Type B pancreatic cell (in vitro differentiated cells): ENCODE measurements at regions not wholly inside any gene's neighbourhood (a gene's known extent, or its start where the extent isn't known, plus 50 kb on each side); places are given as distances from the start of the nearest gene placed in this dataset.

Experiments
- DNase-seq: peaks from one replicate; pipeline ENCODE4 v3.0.0; 2021; ENCODE audit warnings: mixed read lengths; ENCODE audit not compliant: unreplicated experiment; ENCODE audit errors: extremely low spot score
- H3K27ac Mint-ChIP-seq: 2 replicates; pipeline ENCODE4 v1.8.0; 2021; ENCODE audit warnings: mild to moderate bottlenecking, mixed read lengths
- H3K27me3 Mint-ChIP-seq: 2 replicates; pipeline ENCODE4 v1.8.0; 2021; ENCODE audit warnings: mixed read lengths
- H3K36me3 Mint-ChIP-seq: 2 replicates; pipeline ENCODE4 v1.8.0; 2021; ENCODE audit warnings: mixed read lengths
- H3K4me1 Mint-ChIP-seq: one replicate; pipeline ENCODE4 v1.8.0; 2021; ENCODE audit warnings: mixed read lengths; ENCODE audit not compliant: unreplicated experiment
- H3K4me3 Mint-ChIP-seq: 2 replicates; pipeline ENCODE4 v1.8.0; 2021; ENCODE audit warnings: mild to moderate bottlenecking, mixed read lengths
- H3K9me3 Mint-ChIP-seq: 2 replicates; pipeline ENCODE4 v1.8.0; 2021; ENCODE audit warnings: mixed read lengths
- CTCF ChIP-seq: fragments of 200-600 bp; sonication (generic); conservative IDR thresholded peaks from 2 replicates; pipeline ENCODE4 v1.5.0; 2021; ENCODE audit warnings: antibody characterized with exemption, mild to moderate bottlenecking

DNA sequence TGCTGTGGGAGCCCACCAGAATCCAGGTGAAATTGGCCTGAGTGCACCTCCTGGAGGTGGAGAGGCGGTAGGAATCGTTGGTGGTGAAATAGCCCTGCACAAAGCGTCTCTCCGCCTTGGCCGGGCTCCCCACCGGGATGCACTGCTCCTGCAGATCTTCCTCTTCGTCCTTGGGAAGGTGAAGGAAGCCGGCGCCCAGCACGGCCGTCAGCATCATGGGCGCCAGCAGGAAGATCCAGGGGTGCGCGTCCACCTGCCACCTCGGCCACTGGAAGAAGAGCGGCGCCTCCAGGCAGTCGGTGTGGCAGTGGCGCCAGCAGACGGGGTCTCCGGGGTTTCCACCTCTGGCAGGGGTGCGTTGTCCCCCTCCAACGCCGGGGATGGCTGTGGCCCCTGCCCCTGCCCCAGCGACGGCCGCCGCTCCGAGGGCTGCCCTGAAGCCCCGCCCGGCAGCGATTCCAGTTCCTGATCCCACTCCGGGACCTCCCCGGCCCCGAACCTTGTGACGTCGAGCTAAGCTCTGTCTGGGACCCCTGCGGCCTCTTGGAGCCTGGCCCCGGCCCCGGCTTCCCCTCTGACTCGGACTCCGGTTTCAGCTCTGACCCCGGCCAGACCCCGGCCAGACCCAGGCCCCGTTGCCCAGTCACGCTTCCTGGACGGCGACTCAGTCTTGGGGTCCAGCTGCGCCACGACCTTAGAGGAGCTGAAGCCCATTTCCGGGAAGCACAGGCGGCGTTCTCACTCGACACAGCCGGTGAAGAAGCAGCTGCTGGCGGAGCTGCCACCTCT is 91.9 kb downstream of the CD164 start:
- no peak for DNase-seq
- no peak for TF ChIP-seq CTCF
- no peaks in the 10 kb centered on the region for H3K27me3 Mint-ChIP-seq
- no peaks in the 10 kb centered on the region for H3K36me3 Mint-ChIP-seq
- peaks cover 34% of the 10 kb centered on the region for H3K4me1 Mint-ChIP-seq
- H3K27ac Mint-ChIP-seq = no peak overlapping the region
- no peaks in the 10 kb centered on the region for H3K9me3 Mint-ChIP-seq
- H3K4me3 Mint-ChIP-seq = no peak overlapping the region

DNA sequence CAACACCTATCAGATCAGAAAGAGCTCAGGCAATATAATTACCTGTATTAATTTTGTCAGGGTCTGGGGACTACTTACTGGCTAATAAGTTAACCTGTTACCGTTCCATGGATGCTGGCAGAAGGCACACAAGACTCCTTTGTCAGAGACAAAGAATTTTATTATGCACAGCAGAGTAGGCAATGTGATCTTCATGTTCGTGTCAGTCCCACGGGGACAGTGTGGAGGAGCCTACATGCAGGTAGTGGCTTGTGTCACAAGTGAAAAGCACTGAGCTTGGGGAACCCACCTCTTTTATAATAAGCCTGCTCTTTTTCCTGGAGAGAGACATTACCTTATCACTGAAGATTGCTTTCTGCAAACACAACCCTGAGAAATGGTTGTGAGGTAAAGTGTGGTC is 96.9 kb downstream of the CD164 start:
- Mint-ChIP-seq H3K9me3 (no peaks in the 10 kb centered on the region), H3K4me3 (no peak overlapping the region), H3K27me3 (no peaks in the 10 kb centered on the region), H3K36me3 (no peaks in the 10 kb centered on the region), H3K4me1 (peaks cover 5% of the 10 kb centered on the region), H3K27ac (no peak overlapping the region)
- no peak for DNase-seq
- no peak for TF ChIP-seq CTCF

DNA sequence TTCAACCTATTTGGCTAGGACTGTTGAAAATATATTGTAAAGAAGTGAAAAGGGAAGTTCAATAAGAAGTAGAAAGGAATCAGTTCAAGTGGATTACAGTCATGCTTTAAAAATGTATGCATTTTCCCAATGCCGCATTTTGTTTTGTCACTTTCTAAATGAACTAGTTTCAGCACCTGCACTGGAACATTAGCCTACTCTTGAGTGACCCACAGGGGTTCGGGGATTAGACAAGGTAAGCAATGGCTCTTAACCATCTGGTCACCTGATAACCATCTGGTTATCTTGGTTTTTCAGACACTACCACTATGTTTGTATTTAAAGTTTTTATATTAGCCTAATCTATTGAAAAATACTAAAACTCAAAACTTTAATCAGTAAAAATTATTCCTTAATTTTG is 97.6 kb downstream of the CD164 start:
- no peaks in the 10 kb centered on the region for H3K27me3 Mint-ChIP-seq
- TF ChIP-seq CTCF = no peak
- H3K9me3 Mint-ChIP-seq = no peaks in the 10 kb centered on the region
- no peaks in the 10 kb centered on the region for H3K36me3 Mint-ChIP-seq
- no peak for DNase-seq
- H3K27ac Mint-ChIP-seq = no peak overlapping the region
- H3K4me3 Mint-ChIP-seq = no peak overlapping the region
- H3K4me1 Mint-ChIP-seq = peaks cover 5% of the 10 kb centered on the region

DNA sequence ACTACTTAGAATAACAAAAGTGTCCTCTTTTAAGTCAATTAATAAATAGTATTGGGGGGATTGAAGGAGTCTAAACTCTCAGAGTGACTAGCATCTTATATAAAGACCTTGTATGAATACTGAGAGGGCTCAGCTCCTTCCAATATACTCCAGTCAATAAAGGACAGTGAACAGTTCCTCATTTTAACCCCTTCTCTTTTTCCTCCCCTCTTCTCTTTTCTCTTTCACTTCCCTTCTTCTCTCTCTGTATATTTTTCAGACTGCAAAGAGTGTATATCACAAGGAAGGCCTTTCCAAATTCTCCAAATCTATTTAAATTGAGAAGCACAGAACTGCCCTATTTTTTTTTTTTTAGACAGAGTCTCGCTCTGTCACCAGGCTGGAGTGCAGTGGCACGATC is 99.5 kb downstream of the CD164 start:
- no peaks in the 10 kb centered on the region for H3K9me3 Mint-ChIP-seq
- no peak for TF ChIP-seq CTCF
- peaks cover 5% of the 10 kb centered on the region for H3K4me1 Mint-ChIP-seq
- no peak for DNase-seq
- no peak overlapping the region for H3K4me3 Mint-ChIP-seq
- no peak overlapping the region for H3K27ac Mint-ChIP-seq
- no peaks in the 10 kb centered on the region for H3K36me3 Mint-ChIP-seq
- no peaks in the 10 kb centered on the region for H3K27me3 Mint-ChIP-seq

DNA sequence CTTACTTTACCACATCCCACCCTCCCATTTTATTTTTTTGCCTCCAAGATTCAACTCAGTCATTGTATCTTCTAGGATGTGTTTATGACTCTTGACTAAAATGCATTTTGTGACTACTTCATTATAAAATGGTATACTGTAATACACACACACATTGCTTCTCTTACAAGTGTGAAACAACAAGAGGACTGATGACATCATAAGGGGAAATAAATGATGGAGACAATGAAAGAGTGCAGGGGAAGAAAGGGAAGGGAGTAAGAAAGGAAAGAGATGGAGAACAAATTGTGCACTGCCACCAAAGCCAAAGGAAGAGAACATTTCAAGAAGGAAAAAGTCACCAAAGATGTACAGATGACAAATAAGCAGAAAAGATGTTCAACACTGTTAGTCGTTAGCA is 102.6 kb downstream of the CD164 start:
- H3K9me3 Mint-ChIP-seq = no peaks in the 10 kb centered on the region
- DNase-seq = no peak
- no peak overlapping the region for H3K27ac Mint-ChIP-seq
- no peaks in the 10 kb centered on the region for H3K4me1 Mint-ChIP-seq
- H3K36me3 Mint-ChIP-seq = no peaks in the 10 kb centered on the region
- TF ChIP-seq CTCF = no peak
- no peak overlapping the region for H3K4me3 Mint-ChIP-seq
- H3K27me3 Mint-ChIP-seq = no peaks in the 10 kb centered on the region
